ENCODE measurements at regions not wholly inside any gene's neighbourhood (a gene's known extent, or its start where the extent isn't known, plus 50 kb on each side); places are given as distances from the start of the nearest gene placed in this dataset.
"Not testable (repeated sequence)": the region's sequence is repeated elsewhere in the genome, so short reads cannot be mapped to it uniquely, and the experiment has no call there.

DNA sequence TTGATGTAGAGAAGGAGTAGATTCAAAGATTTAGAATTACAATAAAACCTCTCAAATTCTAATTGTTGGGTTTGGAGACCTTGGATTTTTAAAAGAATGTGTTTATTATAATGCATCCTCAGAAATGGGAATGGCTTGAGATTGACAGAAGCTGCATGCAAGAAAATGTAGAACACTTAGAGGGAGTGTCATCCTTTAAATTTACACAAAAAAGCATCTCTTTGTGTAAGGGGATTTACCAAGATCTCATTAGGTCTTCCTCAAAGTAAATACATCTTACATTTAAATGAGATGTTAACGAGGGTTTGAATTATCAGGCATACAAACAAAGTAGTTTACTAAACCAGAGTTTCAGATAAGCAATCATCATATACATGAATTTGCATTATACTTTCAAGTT, 615.0 kb downstream of the FAM133A start:
- TF ChIP-seq CTCF (IDR thresholded peaks at IDR 0.05; ENCODE audit: low read depth, low read length) = no peak
- no peak overlapping the region for H3K4me3 ChIP-seq (ENCODE audit: low read depth, low read length)

DNA sequence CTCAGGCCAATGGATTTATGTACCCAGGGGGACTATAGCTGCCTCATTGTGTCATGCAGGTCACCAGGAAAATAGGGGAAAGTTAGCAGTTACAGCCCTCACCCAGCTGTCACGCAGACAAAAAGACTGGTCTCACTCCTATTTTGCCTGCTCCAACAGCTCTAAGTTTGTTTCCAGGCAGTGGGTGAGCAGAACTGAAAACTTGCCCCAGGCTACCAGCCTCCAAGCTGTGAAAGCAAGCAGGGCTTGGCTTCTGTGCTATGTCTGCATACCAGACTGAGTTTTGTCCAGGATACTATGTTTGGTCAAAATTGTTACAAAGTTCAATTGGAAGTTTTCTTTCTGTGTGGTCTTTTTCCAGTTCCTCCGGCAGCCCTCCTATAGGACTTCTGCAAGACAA, 628.4 kb downstream of the FAM133A start:
- TF ChIP-seq CTCF (IDR thresholded peaks at IDR 0.05; ENCODE audit: low read depth, low read length) = no peak
- no peak overlapping the region for H3K4me3 ChIP-seq (ENCODE audit: low read depth, low read length)

DNA sequence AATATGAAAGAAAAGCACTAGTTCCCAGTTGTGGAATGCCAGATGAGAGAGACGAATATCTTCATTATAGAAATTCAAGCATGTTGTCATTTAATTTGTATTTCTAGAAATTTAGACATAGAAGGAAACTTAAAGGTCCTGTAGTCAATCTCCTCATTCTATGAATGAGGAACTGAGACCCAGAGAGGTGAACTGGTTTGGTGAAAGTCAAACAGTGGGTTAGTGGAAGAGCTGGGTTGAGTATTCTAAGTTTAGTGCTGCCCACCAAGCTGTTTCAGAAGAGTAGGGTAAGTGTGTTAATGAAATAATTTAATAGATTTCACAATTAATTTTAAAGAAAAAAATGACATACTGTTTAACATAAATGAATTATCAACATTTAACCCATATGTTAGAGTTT, 655.2 kb downstream of the FAM133A start:
- no peak overlapping the region for H3K4me3 ChIP-seq (ENCODE audit: low read depth, low read length)
- TF ChIP-seq CTCF (IDR thresholded peaks at IDR 0.05; ENCODE audit: low read depth, low read length) = no peak

DNA sequence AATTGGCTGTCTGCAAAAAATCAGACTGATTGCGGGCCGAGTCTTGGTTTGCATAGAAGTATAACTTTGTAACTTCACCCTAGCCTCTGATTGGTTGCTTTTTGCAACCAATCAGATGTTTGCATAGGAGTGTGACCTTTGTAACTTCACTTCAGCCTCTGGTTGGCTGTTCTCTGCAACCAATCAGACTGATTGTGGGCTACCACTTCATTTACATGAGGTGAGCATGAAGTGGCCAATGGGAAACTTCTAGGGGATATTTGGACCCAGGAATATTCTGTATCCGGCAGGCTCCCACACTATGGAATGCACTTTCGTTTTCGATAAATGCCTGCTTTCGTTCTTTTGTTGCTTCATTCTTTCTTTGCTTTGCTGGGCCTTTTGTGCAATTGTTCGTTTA, 667.7 kb downstream of the FAM133A start:
- not testable (repeated sequence) for H3K4me3 ChIP-seq (ENCODE audit: low read depth, low read length)

GRCh38 chrX:94361241-94361640, 687.2 kb downstream of the FAM133A start:
- TF ChIP-seq CTCF (IDR thresholded peaks at IDR 0.05; ENCODE audit: low read depth, low read length) = no peak
- H3K4me3 ChIP-seq (ENCODE audit: low read depth, low read length) = no peak overlapping the region

GRCh38 chrX:94365736-94366135, 691.7 kb downstream of the FAM133A start:
- no peak for TF ChIP-seq CTCF (IDR thresholded peaks at IDR 0.05; ENCODE audit: low read depth, low read length)
- H3K4me3 ChIP-seq (ENCODE audit: low read depth, low read length) = no peak overlapping the region

- no peak overlapping the region for H3K4me3 ChIP-seq (ENCODE audit: low read depth, low read length)
- TF ChIP-seq CTCF (IDR thresholded peaks at IDR 0.05; ENCODE audit: low read depth, low read length) = no peak
Measured at GRCh38 chrX:94366616-94367015, 692.6 kb downstream of the FAM133A start.

DNA sequence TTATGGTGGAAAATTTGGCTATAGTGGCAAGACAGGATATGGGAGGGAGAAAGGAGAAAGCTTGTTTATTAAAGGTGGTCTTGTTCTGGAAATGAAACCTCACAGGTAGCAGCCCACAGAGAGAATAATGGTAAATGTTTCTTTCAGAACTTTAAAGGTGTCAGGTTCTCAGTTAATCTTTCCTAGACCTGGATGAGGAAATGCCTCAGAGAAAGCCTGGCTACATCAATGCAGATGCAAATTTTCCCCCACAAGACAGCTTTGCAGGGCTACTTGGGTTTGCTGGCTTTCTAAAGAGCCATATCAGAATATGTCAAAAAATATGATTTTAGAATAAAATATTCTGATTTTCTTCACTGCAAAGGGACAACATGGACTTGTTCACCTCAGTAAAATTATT, 715.0 kb downstream of the FAM133A start:
- no peak overlapping the region for H3K4me3 ChIP-seq (ENCODE audit: low read depth, low read length)
- no peak for TF ChIP-seq CTCF (IDR thresholded peaks at IDR 0.05; ENCODE audit: low read depth, low read length)
